ENCODE measurements at regions not wholly inside any gene's neighbourhood (a gene's known extent, or its start where the extent isn't known, plus 50 kb on each side); places are given as distances from the start of the nearest gene placed in this dataset.

DNA sequence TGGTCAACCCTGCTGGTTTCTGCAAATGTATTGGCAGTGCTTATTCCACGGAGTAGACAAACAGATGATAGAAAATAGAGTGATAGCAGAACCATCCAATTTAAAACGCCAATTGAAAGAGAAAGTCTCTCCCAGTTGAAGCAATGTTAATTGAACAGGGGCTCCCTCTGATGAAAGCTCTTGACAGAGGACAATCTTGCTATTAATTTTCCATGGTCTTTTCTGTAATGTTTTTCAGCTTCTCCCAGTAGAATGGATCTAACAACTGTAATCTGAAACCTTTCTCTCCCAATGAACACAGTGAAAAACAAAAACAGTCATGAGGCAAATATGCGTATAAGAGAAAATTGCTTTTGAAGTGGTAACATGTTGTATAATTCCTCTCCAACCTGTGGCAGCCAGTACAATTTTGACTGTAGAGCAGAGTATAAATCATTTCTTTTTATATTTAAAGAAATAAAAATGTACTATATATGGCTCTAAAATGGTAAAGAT lies 225.1 kb upstream of the GALNTL6 start:
- Mint-ChIP-seq H3K9me3 (peaks cover 16% of the 10 kb centered on the region), H3K27ac (no peak overlapping the region), H3K36me3 (peaks cover 14% of the 10 kb centered on the region), H3K4me3 (no peak overlapping the region), H3K27me3 (ENCODE audit: low read depth) (no peaks in the 10 kb centered on the region), H3K4me1 (peaks cover 33% of the 10 kb centered on the region)
- no peak for ATAC-seq
- POLR2A ChIA-PET: no interaction called here
- TF ChIP-seq ZNF138 (CRISPR knock-in tag; conservative IDR thresholded peaks at IDR 0.05) (no peak), CREB1 (CRISPR knock-in tag; IDR thresholded peaks at IDR 0.05) (no peak), JAZF1 (CRISPR knock-in tag; IDR thresholded peaks at IDR 0.05) (no peak), ZNF219 (CRISPR knock-in tag; IDR thresholded peaks at IDR 0.05; ENCODE audit: borderline replicate concordance) (no peak), CDX4 (CRISPR knock-in tag; IDR thresholded peaks at IDR 0.05; ENCODE audit: borderline replicate concordance) (no peak), ZNF317 (CRISPR knock-in tag; IDR thresholded peaks at IDR 0.05; ENCODE audit: borderline replicate concordance, low read depth) (no peak)
- CTCF ChIA-PET: no interaction called here
- no peak for DNase-seq (ENCODE audit: low spot score)

DNA sequence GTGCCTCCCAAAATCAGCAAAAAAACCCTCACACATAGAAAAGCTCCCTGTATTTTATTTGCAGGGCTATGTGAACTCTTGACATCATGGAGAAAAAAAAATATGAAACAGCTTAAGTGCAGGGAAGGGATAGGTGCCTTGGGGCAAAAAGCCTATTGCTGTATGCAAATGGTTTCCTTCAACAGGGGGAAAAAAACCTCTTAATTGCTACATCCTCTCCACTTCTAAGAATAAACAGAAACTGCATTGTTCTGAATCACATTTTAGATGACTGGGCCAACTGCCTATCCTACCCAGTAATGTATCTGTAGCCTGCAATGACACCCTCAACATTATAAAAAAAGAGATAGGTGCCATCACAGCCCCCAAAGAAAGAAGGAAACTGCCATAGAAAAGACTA lies 229.4 kb upstream of the GALNTL6 start:
- ChIA-PET POLR2A (no interaction called here), CTCF (no interaction called here)
- peaks cover 23% of the 10 kb centered on the region for H3K36me3 Mint-ChIP-seq
- H3K9me3 Mint-ChIP-seq: peaks cover 29% of the 10 kb centered on the region
- no peaks in the 10 kb centered on the region; the same call in 1 of the 2 replicates for H3K27me3 Mint-ChIP-seq (ENCODE audit: low read depth)
- no peak overlapping the region for H3K4me3 Mint-ChIP-seq
- peaks cover 21% of the 10 kb centered on the region for H3K4me1 Mint-ChIP-seq
- ATAC-seq (no peak), DNase-seq (ENCODE audit: low spot score) (no peak)
- TF ChIP-seq ERG (CRISPR knock-in tag; IDR thresholded peaks at IDR 0.05) (no peak), TEAD1 (CRISPR knock-in tag; IDR thresholded peaks at IDR 0.05) (no peak), ESRRA (CRISPR knock-in tag; IDR thresholded peaks at IDR 0.05; ENCODE audit: borderline replicate concordance) (no peak), ZNF423 (CRISPR knock-in tag; IDR thresholded peaks at IDR 0.05) (no peak), NR3C1 (CRISPR knock-in tag; conservative IDR thresholded peaks at IDR 0.05; ENCODE audit: low read depth) (no peak), E2F5 (CRISPR knock-in tag; IDR thresholded peaks at IDR 0.05) (no peak), SOX15 (CRISPR knock-in tag; IDR thresholded peaks at IDR 0.05) (no peak), KAT7 (CRISPR knock-in tag; IDR thresholded peaks at IDR 0.05; ENCODE audit: borderline replicate concordance) (no peak), ZNF317 (CRISPR knock-in tag; IDR thresholded peaks at IDR 0.05; ENCODE audit: borderline replicate concordance, low read depth) (no peak), ELF4 (CRISPR knock-in tag; IDR thresholded peaks at IDR 0.05; ENCODE audit: low read depth) (no peak), ZBTB21 (CRISPR knock-in tag; IDR thresholded peaks at IDR 0.05; ENCODE audit: borderline replicate concordance) (no peak), RORB (CRISPR knock-in tag; IDR thresholded peaks at IDR 0.05) (no peak), MAX (CRISPR knock-in tag; IDR thresholded peaks at IDR 0.05) (no peak), CBFB (CRISPR knock-in tag; IDR thresholded peaks at IDR 0.05; ENCODE audit: low read depth) (no peak)
- TF ChIP-seq, protein P1, sequence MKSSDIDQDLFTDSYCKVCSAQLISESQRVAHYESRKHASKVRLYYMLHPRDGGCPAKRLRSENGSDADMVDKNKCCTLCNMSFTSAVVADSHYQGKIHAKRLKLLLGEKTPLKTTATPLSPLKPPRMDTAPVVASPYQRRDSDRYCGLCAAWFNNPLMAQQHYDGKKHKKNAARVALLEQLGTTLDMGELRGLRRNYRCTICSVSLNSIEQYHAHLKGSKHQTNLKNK (CRISPR knock-in tag; IDR thresholded peaks at IDR 0.05): no peak
- TF ChIP-seq, protein P2, sequence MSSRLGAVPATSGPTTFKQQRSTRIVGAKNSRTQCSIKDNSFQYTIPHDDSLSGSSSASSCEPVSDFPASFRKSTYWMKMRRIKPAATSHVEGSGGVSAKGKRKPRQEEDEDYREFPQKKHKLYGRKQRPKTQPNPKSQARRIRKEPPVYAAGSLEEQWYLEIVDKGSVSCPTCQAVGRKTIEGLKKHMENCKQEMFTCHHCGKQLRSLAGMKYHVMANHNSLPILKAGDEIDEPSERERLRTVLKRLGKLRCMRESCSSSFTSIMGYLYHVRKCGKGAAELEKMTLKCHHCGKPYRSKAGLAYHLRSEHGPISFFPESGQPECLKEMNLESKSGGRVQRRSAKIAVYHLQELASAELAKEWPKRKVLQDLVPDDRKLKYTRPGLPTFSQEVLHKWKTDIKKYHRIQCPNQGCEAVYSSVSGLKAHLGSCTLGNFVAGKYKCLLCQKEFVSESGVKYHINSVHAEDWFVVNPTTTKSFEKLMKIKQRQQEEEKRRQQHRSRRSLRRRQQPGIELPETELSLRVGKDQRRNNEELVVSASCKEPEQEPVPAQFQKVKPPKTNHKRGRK (CRISPR knock-in tag; IDR thresholded peaks at IDR 0.05; ENCODE audit: borderline replicate concordance): no peak
- TF ChIP-seq, protein P3, sequence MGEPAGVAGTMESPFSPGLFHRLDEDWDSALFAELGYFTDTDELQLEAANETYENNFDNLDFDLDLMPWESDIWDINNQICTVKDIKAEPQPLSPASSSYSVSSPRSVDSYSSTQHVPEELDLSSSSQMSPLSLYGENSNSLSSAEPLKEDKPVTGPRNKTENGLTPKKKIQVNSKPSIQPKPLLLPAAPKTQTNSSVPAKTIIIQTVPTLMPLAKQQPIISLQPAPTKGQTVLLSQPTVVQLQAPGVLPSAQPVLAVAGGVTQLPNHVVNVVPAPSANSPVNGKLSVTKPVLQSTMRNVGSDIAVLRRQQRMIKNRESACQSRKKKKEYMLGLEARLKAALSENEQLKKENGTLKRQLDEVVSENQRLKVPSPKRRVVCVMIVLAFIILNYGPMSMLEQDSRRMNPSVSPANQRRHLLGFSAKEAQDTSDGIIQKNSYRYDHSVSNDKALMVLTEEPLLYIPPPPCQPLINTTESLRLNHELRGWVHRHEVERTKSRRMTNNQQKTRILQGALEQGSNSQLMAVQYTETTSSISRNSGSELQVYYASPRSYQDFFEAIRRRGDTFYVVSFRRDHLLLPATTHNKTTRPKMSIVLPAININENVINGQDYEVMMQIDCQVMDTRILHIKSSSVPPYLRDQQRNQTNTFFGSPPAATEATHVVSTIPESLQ (CRISPR knock-in tag; IDR thresholded peaks at IDR 0.05): no peak
- TF ChIP-seq, protein P4, sequence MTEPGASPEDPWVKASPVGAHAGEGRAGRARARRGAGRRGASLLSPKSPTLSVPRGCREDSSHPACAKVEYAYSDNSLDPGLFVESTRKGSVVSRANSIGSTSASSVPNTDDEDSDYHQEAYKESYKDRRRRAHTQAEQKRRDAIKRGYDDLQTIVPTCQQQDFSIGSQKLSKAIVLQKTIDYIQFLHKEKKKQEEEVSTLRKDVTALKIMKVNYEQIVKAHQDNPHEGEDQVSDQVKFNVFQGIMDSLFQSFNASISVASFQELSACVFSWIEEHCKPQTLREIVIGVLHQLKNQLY (CRISPR knock-in tag; IDR thresholded peaks at IDR 0.05): no peak
- no peak overlapping the region for H3K27ac Mint-ChIP-seq
